ENCODE measurements at regions not wholly inside any gene's neighbourhood (a gene's known extent, or its start where the extent isn't known, plus 50 kb on each side); places are given as distances from the start of the nearest gene placed in this dataset.

DNA sequence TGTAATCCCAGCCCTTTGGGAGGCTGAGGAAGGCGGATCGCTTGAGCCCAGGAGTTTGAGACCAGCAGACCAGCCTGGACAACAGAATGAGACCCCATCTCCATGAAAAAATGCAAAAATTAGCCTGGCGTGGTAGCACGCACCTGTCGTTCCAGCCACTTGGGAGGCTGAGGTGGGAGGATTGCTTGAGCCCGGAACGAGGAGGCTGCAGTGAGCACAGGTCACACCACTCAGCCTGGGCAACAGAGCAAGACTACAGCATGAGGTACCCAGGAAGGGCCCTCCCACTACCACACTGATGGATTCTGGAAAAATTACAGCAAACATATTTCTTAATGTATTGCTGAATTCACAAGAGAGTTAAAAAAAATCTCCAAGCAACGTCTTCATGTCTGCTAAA is 56.3 kb upstream of the HPCAL1 start (continued):
- TF ChIP-seq, protein P1, sequence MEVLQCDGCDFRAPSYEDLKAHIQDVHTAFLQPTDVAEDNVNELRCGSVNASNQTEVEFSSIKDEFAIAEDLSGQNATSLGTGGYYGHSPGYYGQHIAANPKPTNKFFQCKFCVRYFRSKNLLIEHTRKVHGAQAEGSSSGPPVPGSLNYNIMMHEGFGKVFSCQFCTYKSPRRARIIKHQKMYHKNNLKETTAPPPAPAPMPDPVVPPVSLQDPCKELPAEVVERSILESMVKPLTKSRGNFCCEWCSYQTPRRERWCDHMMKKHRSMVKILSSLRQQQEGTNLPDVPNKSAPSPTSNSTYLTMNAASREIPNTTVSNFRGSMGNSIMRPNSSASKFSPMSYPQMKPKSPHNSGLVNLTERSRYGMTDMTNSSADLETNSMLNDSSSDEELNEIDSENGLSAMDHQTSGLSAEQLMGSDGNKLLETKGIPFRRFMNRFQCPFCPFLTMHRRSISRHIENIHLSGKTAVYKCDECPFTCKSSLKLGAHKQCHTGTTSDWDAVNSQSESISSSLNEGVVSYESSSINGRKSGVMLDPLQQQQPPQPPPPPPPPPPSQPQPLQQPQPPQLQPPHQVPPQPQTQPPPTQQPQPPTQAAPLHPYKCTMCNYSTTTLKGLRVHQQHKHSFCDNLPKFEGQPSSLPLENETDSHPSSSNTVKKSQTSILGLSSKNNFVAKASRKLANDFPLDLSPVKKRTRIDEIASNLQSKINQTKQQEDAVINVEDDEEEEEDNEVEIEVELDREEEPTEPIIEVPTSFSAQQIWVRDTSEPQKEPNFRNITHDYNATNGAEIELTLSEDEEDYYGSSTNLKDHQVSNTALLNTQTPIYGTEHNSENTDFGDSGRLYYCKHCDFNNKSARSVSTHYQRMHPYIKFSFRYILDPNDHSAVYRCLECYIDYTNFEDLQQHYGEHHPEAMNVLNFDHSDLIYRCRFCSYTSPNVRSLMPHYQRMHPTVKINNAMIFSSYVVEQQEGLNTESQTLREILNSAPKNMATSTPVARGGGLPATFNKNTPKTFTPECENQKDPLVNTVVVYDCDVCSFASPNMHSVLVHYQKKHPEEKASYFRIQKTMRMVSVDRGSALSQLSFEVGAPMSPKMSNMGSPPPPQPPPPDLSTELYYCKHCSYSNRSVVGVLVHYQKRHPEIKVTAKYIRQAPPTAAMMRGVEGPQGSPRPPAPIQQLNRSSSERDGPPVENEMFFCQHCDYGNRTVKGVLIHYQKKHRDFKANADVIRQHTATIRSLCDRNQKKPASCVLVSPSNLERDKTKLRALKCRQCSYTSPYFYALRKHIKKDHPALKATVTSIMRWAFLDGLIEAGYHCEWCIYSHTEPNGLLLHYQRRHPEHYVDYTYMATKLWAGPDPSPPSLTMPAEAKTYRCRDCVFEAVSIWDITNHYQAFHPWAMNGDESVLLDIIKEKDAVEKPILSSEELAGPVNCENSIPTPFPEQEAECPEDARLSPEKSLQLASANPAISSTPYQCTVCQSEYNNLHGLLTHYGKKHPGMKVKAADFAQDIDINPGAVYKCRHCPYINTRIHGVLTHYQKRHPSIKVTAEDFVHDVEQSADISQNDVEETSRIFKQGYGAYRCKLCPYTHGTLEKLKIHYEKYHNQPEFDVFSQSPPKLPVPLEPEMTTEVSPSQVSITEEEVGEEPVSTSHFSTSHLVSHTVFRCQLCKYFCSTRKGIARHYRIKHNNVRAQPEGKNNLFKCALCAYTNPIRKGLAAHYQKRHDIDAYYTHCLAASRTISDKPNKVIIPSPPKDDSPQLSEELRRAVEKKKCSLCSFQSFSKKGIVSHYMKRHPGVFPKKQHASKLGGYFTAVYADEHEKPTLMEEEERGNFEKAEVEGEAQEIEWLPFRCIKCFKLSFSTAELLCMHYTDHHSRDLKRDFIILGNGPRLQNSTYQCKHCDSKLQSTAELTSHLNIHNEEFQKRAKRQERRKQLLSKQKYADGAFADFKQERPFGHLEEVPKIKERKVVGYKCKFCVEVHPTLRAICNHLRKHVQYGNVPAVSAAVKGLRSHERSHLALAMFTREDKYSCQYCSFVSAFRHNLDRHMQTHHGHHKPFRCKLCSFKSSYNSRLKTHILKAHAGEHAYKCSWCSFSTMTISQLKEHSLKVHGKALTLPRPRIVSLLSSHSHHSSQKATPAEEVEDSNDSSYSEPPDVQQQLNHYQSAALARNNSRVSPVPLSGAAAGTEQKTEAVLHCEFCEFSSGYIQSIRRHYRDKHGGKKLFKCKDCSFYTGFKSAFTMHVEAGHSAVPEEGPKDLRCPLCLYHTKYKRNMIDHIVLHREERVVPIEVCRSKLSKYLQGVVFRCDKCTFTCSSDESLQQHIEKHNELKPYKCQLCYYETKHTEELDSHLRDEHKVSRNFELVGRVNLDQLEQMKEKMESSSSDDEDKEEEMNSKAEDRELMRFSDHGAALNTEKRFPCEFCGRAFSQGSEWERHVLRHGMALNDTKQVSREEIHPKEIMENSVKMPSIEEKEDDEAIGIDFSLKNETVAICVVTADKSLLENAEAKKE (CRISPR knock-in tag; IDR thresholded peaks at IDR 0.05): no peak
- TF ChIP-seq NANOG (IDR thresholded peaks at IDR 0.05; ENCODE audit: borderline replicate concordance) (no peak), STAT1 (IDR thresholded peaks at IDR 0.05; ENCODE audit: unreplicated experiment) (no peak)

DNA sequence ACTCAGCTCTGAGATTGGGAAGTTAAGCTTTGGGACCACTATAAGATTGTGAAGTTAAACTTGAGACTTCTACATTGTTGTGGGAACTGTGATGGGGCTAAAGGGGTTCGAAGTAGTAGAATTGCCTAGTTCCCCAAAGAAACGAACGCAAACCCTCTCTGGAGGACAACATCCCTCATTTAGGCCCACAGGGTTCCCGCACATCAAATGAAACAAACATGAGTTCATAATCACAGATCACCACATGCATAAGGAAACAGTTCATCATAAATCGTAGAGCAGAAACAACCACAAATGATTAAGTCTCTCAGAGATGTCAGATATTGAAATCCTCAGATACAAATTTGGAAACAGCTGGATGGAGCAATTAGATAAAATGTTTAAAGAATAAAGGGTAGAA is 55.9 kb upstream of the HPCAL1 start:
- Histone ChIP-seq H3K27me3 (ENCODE audit: insufficient read depth) (no peaks in the 10 kb centered on the region), H3K36me3 (ENCODE audit: insufficient read depth) (no peaks in the 10 kb centered on the region), H3F3A (replicated peaks; ENCODE audit: low read depth) (no peaks in the 10 kb centered on the region), H2AFZ (no peak overlapping the region), H3K9me2 (ENCODE audit: insufficient read depth) (no peaks in the 10 kb centered on the region), H3K4me2 (no peak overlapping the region), H3K79me2 (replicated peaks; ENCODE audit: insufficient read depth) (no peaks in the 10 kb centered on the region), H3K4me1 (ENCODE audit: insufficient read depth) (no peaks in the 10 kb centered on the region), H3K4me3 (no peak overlapping the region), H3K27ac (ENCODE audit: low read depth) (no peak overlapping the region), H4K20me1 (replicated peaks; ENCODE audit: insufficient read depth) (no peaks in the 10 kb centered on the region)
- Mint-ChIP-seq H3K27ac (no peak overlapping the region), H3K27me3 (ENCODE audit: insufficient read depth, low read depth, poor library complexity) (peaks cover 4% of the 10 kb centered on the region), H3K9me3 (no peaks in the 10 kb centered on the region), H3K4me1 (no peaks in the 10 kb centered on the region), H3K36me3 (ENCODE audit: low read depth) (no peaks in the 10 kb centered on the region), H3K4me3 (no peak overlapping the region)
- DNase-seq (ENCODE audit: low spot score) (no peak), ATAC-seq (no peak)
- TF ChIP-seq EZH2phosphoT487 (IDR thresholded peaks at IDR 0.05; ENCODE audit: unreplicated experiment) (no peak), POLR2AphosphoS5 (IDR thresholded peaks at IDR 0.05; ENCODE audit: low read depth) (no peak), STAT1 (IDR thresholded peaks at IDR 0.05; ENCODE audit: unreplicated experiment) (no peak), ZNF114 (CRISPR knock-in tag; IDR thresholded peaks at IDR 0.05) (no peak)
- TF ChIP-seq, protein P2, sequence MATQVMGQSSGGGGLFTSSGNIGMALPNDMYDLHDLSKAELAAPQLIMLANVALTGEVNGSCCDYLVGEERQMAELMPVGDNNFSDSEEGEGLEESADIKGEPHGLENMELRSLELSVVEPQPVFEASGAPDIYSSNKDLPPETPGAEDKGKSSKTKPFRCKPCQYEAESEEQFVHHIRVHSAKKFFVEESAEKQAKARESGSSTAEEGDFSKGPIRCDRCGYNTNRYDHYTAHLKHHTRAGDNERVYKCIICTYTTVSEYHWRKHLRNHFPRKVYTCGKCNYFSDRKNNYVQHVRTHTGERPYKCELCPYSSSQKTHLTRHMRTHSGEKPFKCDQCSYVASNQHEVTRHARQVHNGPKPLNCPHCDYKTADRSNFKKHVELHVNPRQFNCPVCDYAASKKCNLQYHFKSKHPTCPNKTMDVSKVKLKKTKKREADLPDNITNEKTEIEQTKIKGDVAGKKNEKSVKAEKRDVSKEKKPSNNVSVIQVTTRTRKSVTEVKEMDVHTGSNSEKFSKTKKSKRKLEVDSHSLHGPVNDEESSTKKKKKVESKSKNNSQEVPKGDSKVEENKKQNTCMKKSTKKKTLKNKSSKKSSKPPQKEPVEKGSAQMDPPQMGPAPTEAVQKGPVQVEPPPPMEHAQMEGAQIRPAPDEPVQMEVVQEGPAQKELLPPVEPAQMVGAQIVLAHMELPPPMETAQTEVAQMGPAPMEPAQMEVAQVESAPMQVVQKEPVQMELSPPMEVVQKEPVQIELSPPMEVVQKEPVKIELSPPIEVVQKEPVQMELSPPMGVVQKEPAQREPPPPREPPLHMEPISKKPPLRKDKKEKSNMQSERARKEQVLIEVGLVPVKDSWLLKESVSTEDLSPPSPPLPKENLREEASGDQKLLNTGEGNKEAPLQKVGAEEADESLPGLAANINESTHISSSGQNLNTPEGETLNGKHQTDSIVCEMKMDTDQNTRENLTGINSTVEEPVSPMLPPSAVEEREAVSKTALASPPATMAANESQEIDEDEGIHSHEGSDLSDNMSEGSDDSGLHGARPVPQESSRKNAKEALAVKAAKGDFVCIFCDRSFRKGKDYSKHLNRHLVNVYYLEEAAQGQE (IDR thresholded peaks at IDR 0.05; ENCODE audit: unreplicated experiment): no peak
- TF ChIP-seq, protein P1 (CRISPR knock-in tag; IDR thresholded peaks at IDR 0.05): no peak
